C4-2B (cell line): ENCODE measurements at regions not wholly inside any gene's neighbourhood (a gene's known extent, or its start where the extent isn't known, plus 50 kb on each side); places are given as distances from the start of the nearest gene placed in this dataset.

Experiments used
- H3K27ac ChIP-seq: fragments of 450-650 bp; 2 replicates; pipeline ENCODE4 v1.5.1; 2017
- ZFX ChIP-seq: fragments of 450-650 bp; IDR thresholded peaks from 2 replicates; pipeline ENCODE4 v1.6.1; 2017
- TF ChIP-seq, protein P1 (sequence below): fragments of 450-650 bp; conservative IDR thresholded peaks from 2 replicates; pipeline ENCODE4 v1.5.1; 2017; ENCODE audit warnings: mild to moderate bottlenecking

DNA sequence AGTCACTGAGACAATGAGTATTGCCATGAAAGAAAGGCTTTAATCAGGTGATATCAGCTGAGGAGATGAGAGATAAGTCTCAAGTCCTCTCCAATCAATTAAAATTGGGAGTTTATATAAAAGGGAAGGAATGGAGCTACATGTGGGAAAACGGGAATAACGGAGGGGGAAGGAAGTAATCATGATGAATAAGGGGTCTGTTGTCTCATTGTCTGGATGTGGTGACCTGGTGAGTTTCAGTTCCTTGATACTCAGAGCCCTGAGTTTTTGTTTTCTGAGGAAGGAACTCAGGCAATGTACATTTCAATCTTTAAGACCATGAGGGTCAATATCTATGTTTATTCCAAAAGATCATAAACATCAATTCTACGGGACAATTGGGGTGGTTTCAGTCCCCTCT, 198.8 kb downstream of the KITLG start:
- TF ChIP-seq, protein P1, sequence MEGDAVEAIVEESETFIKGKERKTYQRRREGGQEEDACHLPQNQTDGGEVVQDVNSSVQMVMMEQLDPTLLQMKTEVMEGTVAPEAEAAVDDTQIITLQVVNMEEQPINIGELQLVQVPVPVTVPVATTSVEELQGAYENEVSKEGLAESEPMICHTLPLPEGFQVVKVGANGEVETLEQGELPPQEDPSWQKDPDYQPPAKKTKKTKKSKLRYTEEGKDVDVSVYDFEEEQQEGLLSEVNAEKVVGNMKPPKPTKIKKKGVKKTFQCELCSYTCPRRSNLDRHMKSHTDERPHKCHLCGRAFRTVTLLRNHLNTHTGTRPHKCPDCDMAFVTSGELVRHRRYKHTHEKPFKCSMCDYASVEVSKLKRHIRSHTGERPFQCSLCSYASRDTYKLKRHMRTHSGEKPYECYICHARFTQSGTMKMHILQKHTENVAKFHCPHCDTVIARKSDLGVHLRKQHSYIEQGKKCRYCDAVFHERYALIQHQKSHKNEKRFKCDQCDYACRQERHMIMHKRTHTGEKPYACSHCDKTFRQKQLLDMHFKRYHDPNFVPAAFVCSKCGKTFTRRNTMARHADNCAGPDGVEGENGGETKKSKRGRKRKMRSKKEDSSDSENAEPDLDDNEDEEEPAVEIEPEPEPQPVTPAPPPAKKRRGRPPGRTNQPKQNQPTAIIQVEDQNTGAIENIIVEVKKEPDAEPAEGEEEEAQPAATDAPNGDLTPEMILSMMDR: no peak
- H3K27ac ChIP-seq: no peak overlapping the region

DNA sequence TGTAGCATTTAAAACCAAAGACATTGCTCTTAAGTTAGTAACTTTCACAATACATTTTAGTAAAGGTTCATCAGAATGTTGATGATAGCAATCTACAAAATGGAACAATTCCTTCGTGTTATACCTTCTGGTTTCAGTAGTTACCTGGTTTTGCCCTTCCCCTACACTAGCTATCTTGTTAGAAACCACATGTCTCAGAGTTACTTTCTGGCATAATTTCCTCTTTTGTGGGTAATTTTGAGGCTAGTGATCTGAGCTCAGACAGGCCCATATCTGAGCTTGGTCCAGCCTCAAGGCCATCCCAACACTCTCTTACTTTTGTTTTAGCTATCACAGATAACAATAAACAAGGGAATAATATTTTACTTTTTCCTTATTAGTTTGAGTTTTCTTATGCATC, 196.9 kb downstream of the KITLG start:
- no peak for TF ChIP-seq ZFX
- TF ChIP-seq, protein P1: no peak
- no peak overlapping the region for H3K27ac ChIP-seq

DNA sequence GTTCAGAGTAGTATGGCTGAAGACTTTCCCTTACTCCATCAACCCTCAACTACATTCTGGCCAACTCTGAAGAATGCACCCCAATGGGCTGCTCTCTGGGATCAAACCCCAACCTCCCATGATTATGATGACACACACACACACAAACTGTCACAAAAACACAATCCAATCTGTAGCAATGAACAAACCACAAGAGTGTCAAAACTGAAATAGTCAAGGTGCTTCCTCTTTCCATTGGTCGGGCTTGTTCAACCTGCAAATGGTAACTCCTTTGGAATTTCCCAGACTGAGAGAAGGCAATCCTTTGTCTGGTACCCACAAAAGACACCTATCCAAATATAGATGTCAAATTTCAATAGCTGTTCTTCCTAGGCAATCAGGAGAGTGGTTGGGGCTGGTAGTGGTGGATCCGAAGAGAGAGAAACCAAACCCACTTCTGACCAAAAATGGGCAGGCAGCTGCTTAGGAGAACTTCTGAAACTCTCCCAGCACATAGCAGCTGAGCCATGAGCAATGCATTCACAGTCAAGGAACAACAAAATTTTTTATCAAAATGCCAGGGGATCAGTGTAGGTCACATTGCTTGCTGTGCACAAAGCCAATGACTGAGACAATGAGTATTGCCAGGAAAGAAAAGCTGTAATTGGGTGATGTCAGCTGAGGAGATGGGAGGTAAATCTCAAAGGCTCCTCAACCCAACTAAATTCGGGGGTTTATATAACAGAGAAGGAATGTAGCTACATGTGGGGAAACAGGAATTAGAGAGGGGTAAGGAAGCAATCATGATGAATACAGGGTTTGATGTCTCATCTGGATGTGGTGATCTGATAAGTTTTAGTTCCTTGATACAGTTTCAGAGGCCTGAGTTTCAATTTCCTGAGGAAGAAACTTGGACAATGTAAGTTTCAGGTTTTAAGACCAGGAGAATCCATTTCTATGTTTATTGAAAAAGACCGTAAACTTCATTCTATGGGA, 191.4 kb downstream of the KITLG start:
- no peak for TF ChIP-seq ZFX
- TF ChIP-seq, protein P1: no peak
- H3K27ac ChIP-seq: no peak overlapping the region

DNA sequence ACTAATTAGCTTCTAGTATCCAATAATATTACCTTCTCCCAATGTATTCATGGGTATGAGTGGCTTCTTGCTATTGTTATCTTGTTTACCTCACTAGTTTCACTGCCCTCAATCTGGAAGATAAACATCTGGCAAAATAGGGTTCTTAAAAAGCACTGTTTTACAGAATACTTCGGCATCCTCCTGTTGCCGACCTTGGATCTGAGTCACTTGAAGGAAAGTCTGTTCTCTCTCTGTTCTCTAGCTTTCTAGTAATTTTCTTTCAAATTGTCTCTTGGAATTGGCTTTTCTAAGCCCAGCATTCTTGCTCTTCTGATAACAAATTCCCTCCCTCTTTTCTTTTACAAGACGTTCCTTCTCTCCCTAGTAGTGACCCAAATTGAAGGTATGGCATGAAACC, 189.5 kb downstream of the KITLG start:
- H3K27ac ChIP-seq: no peak overlapping the region
- TF ChIP-seq ZFX: no peak
- TF ChIP-seq, protein P1: no peak

DNA sequence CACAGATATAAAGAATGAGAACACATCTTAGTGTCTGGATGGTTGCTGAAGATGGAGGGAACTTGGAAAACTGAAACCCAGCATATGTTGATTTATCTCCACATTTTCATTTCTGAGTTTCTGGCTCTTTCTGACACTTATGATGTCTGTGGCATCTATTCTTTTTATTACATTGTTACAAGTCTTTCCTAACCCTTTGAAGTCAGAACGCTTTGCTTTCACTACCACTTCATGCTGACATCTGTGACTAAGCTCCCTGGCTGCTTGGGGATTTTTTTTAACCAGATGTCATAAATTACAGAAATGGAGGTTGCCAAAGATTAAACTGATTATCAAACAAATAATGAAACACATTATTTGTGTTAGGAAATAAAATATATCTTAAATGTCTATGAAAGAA, 188.7 kb downstream of the KITLG start:
- no peak overlapping the region for H3K27ac ChIP-seq
- TF ChIP-seq, protein P1: no peak
- TF ChIP-seq ZFX: no peak

DNA sequence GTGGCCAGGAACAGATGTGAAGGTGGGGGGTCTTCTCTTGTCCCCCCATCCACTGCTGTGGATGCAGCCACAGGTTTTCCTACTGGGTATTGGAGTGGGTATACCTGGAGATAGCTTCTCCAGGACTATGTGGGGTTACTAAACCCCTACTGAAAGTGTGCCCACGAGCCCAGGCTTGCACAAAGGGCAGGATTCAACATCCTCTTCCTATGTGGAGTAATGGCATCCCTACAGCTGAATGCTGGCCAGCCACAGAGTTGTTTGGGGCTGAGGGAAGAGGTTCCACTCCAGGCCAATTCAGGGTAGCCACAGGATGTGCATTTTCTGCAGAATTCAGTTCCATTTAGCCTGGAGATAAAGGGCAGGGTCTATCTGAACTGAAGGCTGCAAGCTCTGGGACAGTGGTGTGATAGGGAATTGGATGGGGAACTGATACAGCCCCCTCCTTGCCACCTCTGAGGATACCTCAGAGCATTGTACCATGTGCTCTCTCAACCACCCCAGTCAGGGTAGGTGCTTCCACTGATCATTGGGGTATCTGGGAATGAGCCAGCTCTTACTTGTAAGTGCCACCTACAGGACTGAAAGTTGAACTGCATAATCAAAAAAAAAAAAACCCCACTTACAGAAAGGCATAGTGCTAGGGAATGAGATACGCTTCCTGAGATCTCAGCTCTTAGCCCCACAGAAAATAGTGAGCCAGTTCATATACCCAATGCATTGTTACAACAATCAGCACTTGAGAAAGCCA, 187.1 kb downstream of the KITLG start:
- TF ChIP-seq, protein P1: peak; percentile 54
- no peak for TF ChIP-seq ZFX
- no peak overlapping the region for H3K27ac ChIP-seq

DNA sequence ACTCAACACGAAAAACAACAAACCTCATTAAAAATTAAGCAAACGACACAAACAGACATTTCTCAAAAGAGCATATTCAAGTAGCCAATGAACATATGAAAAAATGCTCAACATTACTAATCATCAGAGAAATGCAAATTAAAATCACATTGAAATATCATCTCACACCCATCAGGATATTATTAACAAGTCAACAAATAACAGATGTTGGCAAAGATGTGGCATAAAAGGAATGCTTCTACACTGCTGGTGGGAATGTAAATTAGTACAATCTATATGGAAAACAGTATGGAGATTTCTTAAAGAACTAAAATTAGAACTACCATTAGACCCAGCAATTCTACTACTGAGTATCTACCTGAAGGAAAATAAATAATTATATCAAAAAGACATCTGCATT, 182.2 kb downstream of the KITLG start:
- no peak for TF ChIP-seq ZFX
- H3K27ac ChIP-seq: no peak overlapping the region
